Nephron (organoid): ENCODE measurements at regions not wholly inside any gene's neighbourhood (a gene's known extent, or its start where the extent isn't known, plus 50 kb on each side); places are given as distances from the start of the nearest gene placed in this dataset.

Source experiments
- H3K27ac Mint-ChIP-seq, 3 experiments: 2 replicates each; pipeline ENCODE4 v1.8.0; 2020; ENCODE audit warnings: mixed read lengths in 3 of 3, mild to moderate bottlenecking in 2 of 3, moderate library complexity in 1 of 3
- H3K27me3 Mint-ChIP-seq: 2 replicates; pipeline ENCODE4 v1.8.0; 2021; ENCODE audit warnings: low read depth, mild to moderate bottlenecking, moderate library complexity, mixed read lengths
- H3K36me3 Mint-ChIP-seq: 2 replicates; pipeline ENCODE4 v1.8.0; 2020; ENCODE audit warnings: low read depth, mixed read lengths
- H3K4me1 Mint-ChIP-seq: 2 replicates; pipeline ENCODE4 v1.8.0; 2020; ENCODE audit warnings: mixed read lengths
- H3K4me3 Mint-ChIP-seq, 3 experiments: 2 replicates each; pipeline ENCODE4 v1.8.0; 2020; ENCODE audit warnings: mild to moderate bottlenecking in 3 of 3, mixed read lengths in 3 of 3, moderate library complexity in 2 of 3
- H3K9me3 Mint-ChIP-seq: 2 replicates; pipeline ENCODE4 v1.8.0; 2020; ENCODE audit warnings: mixed read lengths
- CTCF ChIP-seq, 3 experiments: fragments of 200-600 bp; sonication (generic); IDR thresholded peaks; one replicate each; pipeline ENCODE4 v1.5.0; 2021; ENCODE audit warnings: antibody characterized with exemption in 3 of 3; ENCODE audit not compliant: unreplicated experiment in 3 of 3

- no peak overlapping the region for H3K4me3 Mint-ChIP-seq
- TF ChIP-seq CTCF (IDR thresholded peaks at IDR 0.05; ENCODE audit: unreplicated experiment in 3 of 3) = no peak
- peak overlapping the region in 2 of 3 experiments; percentile 52 to 69 for H3K27ac Mint-ChIP-seq
- H3K4me1 Mint-ChIP-seq = no peaks in the 10 kb centered on the region
- H3K27me3 Mint-ChIP-seq = no peaks in the 10 kb centered on the region
- no peaks in the 10 kb centered on the region for H3K9me3 Mint-ChIP-seq
- no peaks in the 10 kb centered on the region for H3K36me3 Mint-ChIP-seq
Measured at GRCh38 chr13:81446441-81446840, 1105.5 kb upstream of the SPRY2 start.

GRCh38 chr13:81442904-81443303 is 1102.0 kb upstream of the SPRY2 start:
- no peak for TF ChIP-seq CTCF (IDR thresholded peaks at IDR 0.05; ENCODE audit: unreplicated experiment in 3 of 3)
- no peak overlapping the region for H3K4me3 Mint-ChIP-seq
- no peaks in the 10 kb centered on the region for H3K27me3 Mint-ChIP-seq
- H3K9me3 Mint-ChIP-seq = no peaks in the 10 kb centered on the region
- H3K36me3 Mint-ChIP-seq = no peaks in the 10 kb centered on the region
- H3K4me1 Mint-ChIP-seq = peaks cover 4% of the 10 kb centered on the region
- H3K27ac Mint-ChIP-seq = peak overlapping the region in 1 of 3 experiments; percentile 79

GRCh38 chr13:81425286-81425685 is 1084.4 kb upstream of the SPRY2 start:
- peaks cover 10% of the 10 kb centered on the region for H3K9me3 Mint-ChIP-seq
- peaks cover 4% of the 10 kb centered on the region for H3K36me3 Mint-ChIP-seq
- H3K4me3 Mint-ChIP-seq = no peak overlapping the region
- H3K27me3 Mint-ChIP-seq = no peaks in the 10 kb centered on the region
- H3K27ac Mint-ChIP-seq = no peak overlapping the region
- no peaks in the 10 kb centered on the region for H3K4me1 Mint-ChIP-seq
- no peak for TF ChIP-seq CTCF (IDR thresholded peaks at IDR 0.05; ENCODE audit: unreplicated experiment in 3 of 3)

- H3K27me3 Mint-ChIP-seq = no peaks in the 10 kb centered on the region
- TF ChIP-seq CTCF (IDR thresholded peaks at IDR 0.05; ENCODE audit: unreplicated experiment in 3 of 3) = no peak
- no peak overlapping the region for H3K4me3 Mint-ChIP-seq
- H3K27ac Mint-ChIP-seq = peak overlapping the region in 1 of 3 experiments; percentile 21
- H3K36me3 Mint-ChIP-seq = no peaks in the 10 kb centered on the region
- no peaks in the 10 kb centered on the region for H3K4me1 Mint-ChIP-seq
- H3K9me3 Mint-ChIP-seq = no peaks in the 10 kb centered on the region
Measured at GRCh38 chr13:81409284-81409683, 1068.4 kb upstream of the SPRY2 start.

- Mint-ChIP-seq H3K9me3 (no peaks in the 10 kb centered on the region), H3K36me3 (no peaks in the 10 kb centered on the region), H3K4me3 (no peak overlapping the region), H3K27me3 (no peaks in the 10 kb centered on the region), H3K4me1 (no peaks in the 10 kb centered on the region), H3K27ac (peak overlapping the region in 1 of 3 experiments; percentile 94)
- no peak for TF ChIP-seq CTCF (IDR thresholded peaks at IDR 0.05; ENCODE audit: unreplicated experiment in 3 of 3)
Measured at GRCh38 chr13:81408647-81409046, 1067.7 kb upstream of the SPRY2 start.

- Mint-ChIP-seq H3K36me3 (no peaks in the 10 kb centered on the region), H3K4me1 (no peaks in the 10 kb centered on the region), H3K27me3 (no peaks in the 10 kb centered on the region), H3K4me3 (no peak overlapping the region), H3K27ac (peak overlapping the region; percentile 59 to 94 (median 84)), H3K9me3 (no peaks in the 10 kb centered on the region)
- TF ChIP-seq CTCF (IDR thresholded peaks at IDR 0.05; ENCODE audit: unreplicated experiment in 3 of 3) = no peak
Measured at GRCh38 chr13:81406639-81407292, 1065.8 kb upstream of the SPRY2 start.
